NCI-H526 treated with DMSO at 0.1 percent for 48 hours (cell line): ENCODE measurements at regions not wholly inside any gene's neighbourhood (a gene's known extent, or its start where the extent isn't known, plus 50 kb on each side); places are given as distances from the start of the nearest gene placed in this dataset.

Source experiments
- DNase-seq: peaks from one replicate; lab custom pipeline; 2025; lab: John Stamatoyannopoulos, UW

DNA sequence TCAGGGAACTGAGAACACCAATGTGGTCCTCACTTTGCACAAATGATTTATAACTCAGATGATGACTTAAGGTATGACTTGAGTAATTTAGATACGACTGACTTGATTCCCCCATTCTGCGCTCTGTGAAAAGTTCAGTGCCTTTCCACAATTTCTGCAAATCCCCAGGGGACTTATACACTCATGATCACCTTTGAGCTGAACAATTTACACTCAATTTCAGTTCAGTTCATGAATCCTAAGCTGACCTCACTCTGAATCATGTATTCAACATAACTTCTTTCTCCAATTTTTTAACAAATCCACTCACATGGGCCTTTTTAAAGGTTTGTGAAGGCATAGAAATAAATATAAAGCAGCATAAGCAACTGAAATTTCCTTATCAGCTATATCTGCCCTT lies 274.2 kb downstream of the FAM76B start:
- DNase-seq, result no peak

DNA sequence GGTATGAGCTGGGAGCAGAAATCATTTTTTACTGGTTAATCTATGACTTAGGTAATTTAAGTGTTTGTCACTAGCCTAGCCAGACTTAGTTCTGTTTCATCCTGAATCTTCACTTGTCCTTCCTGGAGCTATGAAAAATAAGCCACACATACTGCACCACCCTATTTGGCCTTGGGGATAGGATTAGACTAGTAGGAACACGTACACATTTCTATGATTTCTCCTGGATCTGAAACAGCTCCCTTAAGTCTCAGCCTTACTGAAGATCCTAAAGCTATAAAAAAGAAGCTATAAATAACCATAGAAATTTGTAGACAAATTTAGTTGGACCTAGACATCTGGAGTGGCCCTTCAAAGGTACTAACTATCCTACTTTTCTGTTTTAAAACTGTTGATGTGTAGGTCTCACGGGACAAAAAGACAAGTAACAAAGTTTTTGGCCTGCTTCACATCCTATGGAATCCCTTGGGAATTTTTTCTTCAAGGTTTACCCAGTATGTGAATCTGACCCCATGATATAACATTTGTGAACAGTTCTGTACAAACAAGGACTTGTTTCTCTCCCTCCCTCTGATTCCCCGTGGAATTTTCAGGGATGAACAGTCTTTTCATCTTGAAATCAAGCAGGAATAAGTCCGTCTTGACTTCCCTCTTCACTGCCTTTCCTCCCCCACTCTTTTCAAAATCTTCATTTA lies 275.0 kb downstream of the FAM76B start:
- DNase-seq, result no peak

DNA sequence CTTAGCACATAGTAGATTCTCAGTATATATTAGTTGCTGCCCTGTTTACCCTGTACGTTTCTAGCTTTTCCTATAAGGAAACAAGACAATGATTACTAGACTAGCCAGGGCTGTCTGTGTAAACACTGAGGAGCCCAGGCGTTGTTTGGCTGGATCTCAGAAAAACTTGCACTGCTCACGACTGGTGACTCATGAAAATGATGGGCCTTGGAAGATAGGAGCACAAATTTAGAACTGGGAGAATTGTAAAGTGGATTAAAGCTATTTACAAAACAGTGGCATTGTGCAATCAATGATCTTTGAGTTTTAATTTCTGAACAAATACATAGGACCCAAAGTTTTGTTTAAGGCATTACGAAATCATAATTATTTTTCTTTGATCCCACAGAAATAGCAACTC lies 276.9 kb downstream of the FAM76B start:
- no peak for DNase-seq

DNA sequence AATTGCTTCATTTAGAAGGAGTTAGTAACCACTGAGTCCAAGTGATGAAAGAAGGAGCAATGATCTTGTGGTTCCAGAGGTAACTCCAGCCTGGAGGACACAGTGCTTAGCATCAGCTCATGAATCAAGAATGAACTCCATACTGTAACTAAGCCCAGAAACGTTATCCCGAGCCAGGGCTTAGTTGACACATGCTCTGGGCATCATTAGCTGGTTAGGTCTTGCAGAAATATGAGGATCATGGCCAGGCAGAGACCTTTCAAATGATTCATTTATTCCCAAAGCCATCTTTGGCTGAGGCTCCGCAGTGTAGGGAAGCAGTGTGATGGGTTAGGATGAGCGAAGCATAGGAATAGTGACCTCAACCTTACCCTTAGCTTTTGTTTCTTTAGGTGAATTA lies 277.4 kb downstream of the FAM76B start:
- DNase-seq, result no peak

DNA sequence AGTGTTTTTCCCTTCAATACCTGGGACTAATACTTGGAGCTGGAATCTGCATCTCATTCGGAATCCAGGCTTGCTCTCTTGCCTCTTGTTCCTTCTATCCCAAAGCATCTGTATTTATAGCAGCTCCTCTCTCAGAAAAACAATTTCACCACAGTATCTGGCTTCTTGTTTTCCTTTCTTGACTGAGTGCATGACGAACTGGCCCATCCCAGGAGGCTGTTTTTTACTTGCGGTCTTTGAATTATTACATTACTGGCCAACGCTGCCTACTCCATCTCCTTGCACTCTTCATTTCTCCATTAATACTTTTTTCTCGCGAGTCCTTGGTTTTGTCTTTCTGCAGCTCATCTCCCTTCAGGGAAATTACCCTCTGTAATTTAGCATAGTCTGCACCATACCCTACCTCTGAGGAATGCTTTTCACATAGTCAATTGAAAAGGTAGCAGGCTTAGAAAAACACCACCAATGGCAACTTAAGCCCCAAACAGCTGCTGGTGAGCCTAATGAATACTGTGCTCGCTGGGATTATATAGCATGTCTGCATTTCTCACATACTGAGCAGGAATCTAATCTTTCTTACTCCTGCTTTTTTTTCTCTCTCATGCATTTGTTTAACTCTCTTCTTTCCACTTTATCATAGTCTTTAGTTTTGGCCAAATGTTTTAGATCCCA lies 277.4 kb upstream of the SESN3 start:
- no peak for DNase-seq

DNA sequence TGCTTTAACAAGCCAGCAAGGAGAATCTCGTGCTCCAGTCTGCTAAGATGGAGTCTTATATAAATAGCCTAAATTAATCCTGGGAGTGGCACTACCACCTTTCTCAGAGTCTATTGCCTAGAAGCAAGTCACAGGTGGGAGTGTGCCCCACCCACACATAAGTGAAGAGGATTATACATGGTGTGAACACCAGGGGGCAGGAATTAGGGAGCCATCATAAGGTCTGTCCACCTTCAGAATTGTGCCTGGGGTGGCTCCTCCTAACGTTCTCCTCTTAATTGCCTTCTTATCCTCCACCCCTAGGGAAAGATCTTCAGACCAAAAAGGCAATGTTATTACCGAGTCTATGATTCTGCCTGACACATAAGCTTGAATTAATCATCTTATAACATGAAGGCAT lies 276.8 kb upstream of the SESN3 start:
- DNase-seq, result no peak

DNA sequence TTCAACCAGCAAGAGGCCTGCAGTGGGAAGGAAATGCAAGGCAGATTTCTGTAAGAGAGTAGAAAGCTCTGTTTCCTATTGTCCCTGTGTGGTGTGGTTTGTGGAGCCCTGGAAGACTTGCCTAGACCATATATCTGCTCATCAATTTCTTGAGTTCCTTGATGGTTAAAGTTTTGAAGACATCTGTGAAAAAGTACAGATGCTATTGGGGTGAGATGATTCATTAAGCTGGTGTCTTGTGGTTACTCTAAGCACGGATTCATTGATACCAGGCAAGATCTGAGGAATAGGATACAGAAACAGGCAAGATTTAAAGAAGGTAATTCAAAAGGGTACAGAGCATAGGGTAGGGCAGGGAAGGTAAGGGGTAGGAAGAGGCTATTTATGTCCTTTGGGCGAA lies 275.8 kb upstream of the SESN3 start:
- no peak for DNase-seq

DNA sequence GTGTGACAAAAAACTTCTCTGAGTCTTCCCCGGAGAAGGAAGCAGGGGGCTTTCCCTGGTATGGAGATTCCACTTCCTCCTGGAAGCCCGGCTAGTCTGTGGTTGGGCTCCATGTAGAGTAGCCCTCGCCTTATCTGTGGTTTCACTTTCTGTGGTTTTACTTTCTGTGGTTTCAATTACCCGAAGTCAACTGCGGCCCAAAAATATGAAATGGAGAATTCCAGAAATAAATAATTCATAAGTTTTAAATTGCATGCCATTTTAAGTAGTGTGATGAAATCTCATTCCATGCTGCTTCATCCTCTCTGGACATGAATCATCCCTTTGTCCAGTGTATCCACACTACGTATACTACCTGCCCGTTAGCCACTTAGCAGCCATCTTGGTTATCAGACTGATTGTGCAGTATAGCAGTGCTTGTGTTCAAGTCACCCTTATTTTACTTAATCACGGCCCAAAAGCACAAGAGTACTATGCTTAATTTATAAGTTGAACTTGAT lies 275.0 kb upstream of the SESN3 start:
- DNase-seq, result no peak

DNA sequence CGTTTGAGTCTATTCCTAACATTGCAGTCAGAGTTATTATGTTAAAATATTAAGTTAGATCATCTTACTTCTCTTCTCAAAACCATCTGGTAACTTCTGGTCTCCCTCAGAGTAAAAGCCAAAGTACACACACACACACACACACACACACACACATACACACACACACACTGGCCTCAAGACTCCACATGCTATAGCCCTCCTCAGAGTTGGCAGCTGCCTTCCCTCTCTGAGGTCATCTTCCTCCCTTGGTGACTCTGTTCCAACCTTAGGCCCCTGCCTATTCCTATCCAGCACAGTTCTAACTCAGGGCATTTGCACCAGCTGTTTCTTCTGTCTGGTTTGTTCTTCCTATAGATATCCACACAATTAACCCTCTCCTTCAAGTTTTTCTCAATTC lies 272.0 kb upstream of the SESN3 start:
- DNase-seq, result no peak

DNA sequence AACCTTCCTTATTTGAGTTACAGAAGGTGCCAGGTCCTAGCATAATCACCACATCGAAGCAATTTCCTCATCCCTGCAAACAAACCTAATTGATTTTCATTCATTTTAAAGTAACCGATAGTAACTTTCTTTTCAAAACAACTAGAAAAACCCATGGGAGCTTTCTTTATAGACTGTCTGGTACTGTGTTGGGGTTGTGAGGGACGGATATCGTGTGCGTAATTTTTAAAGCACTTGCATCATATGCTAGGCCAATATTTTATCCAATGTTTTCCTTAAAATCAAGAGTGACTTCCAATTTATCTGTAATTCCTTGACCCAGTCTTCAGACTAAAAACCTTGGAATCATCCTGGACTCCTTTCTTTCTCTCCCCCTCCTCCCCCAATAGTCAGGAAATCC lies 271.5 kb upstream of the SESN3 start:
- DNase-seq, result no peak

DNA sequence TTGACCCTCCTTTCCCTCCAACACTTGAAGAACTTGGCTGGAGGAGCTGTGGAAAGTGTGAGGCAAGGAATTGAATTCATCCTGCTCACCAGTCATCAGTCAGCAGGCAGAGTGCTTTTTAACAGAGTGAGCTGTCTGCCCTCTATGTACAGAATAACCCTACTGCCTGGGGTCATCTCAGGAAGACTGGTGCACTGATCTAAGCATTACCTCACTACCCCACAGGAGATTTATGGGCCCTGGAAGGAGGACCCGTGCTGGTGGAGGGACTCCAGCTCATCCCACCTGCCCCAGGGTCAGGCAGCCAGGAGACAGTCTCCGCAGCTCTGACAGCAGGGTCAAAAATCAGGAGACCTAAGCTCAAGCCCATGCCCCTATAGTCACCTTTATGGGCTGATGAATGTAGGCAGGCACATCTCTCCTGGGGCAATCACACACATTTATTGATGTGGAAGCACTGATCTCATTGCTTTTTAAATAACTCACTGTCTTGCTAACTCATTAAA lies 270.8 kb upstream of the SESN3 start:
- DNase-seq, result no peak

DNA sequence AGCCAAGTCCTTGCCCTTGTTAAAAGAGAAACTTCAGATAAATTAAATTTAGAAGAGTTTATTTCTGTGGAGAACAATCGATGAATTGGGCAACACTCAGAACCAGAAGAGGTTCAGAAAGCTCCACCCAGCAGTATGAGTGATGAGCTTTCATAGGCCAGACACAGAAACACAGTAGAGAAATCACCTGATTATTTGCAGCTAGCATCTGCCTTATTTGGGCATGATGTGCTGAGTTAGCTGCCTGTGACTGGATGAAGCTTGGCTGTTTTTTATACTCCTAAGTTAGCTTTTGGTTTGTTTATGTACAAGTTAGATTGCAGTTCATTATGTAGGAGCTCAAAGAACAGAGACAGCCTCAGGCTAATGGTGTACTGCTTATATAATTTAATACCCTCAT lies 269.5 kb upstream of the SESN3 start:
- no peak for DNase-seq

DNA sequence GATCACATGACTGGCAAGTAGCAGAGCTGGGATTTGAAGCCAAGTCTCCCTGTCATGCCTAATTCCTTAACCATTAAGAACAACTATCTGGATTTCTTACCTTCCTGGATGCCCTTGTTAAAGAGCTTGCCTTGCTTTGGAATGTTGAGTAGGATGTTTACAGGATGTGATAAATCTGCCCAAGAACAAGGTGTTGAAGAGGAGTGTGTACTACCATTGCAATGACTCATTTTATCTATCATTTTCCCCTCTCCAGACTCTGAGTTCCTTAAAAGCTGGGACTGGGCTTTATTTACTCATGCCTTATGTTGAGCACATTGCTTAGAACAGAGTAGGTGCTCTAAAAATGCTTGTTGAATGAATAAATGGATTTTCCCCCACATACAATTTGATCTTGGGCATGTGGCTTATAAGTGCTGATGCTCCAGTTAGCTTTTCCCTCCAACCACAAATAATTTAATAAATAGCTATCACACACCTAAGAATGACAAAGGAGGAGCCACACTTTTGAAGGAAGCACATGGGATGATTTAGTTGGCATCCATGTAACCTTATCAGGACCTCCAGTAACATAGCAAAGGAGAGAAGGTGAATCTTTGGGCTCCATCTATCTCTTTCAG lies 268.6 kb upstream of the SESN3 start:
- no peak for DNase-seq

DNA sequence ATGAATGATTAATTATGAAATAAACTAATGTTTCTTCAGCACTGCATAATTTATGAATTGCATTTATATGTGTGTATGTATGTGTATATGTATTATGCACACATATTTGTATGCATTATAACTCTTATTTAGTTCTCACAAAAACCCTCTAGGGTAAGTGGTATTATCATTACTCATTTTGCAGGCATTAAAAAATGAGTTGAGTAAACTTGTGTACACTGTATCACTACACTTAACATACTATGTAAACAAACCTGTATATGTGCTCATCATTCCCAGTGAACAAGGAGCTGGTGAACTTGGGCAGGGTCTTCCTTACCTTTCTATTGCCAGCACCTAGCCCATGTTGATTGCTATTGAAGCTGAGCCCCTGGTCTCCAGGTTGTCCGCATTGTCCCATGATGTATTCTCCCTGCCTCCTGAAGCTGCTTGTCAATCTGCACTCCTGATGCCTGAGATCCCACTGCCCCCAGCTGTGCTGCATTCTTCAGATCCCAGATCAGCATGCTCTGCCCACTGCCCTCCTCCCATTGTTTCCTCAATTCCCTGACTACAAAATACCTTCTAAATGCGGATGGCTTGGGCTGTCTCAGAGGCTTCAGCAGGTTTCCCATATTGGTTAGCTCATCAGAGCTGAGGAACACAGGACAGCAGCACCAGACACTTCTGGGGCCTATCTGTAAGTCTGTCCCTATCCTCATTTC lies 267.9 kb upstream of the SESN3 start:
- DNase-seq, result no peak

DNA sequence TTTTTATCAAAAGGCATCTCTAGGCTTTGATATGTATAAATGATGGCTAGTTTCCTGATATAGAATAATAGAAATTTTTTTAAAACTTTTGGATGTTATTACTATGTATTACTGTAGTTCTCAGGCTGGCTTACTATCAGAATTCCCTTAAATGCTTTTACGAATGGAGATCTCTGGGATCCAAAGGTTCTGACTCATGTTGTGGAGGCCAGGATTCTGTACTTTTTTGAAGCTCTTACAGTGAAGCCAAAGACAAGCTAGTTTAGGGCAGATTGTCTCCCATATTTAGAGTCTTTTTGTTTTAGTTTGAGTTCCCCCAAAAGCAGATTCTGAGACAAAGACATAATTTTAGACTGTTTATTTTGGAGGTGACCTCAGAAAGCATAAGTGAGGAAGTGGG lies 265.9 kb upstream of the SESN3 start:
- no peak for DNase-seq

DNA sequence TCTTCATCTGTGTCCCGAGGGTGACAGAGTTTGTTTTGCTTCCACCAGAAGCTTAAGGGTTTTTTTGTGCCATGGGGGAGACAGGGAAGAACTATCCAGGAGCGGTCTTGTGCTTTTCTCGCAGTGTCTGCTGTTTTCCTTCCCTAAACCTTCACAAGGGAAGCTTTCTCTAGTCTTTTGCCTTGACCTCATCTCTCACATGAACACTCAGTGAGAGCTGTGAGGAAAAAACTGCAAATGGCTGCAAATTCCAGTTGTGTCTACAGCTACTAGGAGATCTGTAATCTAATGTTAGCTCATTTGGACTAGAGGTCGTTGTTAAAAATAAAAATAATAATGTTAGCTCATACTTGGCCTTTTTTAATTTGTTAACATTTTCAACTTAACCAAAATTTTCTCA lies 264.7 kb upstream of the SESN3 start:
- no peak for DNase-seq

DNA sequence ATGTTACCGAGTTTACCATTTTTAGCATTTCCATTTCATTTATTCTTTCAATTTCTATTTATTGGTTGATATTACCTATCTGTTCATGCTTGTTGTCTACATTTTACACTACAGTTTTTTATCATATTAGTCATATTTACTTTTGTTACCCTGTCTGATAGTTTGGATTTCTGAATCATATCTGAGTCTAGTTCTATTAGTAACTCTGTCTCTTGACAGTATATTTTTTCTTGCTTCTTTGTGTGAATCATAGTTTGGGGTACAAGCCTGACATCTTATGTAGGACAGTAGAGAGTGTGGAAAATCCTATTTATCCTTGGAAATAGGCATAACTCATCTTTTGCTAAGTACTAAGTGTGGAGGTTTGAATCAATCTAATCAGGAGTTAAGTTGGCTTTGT lies 263.9 kb upstream of the SESN3 start:
- DNase-seq, result no peak

DNA sequence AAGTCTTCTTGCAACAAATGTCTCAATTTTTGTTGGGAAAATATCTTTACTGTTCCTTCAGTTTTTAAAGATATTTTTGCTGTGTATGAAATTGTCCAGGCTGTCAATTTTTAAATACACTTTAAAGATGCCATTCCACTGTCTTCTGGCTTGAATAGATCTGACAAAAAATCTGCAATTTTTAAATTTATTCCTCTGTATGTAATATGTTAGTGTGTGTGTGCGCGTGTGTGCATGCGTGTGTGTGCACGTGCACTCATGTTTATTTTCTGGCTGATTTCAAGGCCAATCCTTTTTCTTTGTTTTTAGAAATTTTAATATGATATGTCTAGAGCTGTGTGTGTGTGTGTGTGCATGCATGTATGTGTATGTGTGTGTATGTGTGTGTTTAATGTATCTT lies 263.2 kb upstream of the SESN3 start:
- DNase-seq, result no peak

DNA sequence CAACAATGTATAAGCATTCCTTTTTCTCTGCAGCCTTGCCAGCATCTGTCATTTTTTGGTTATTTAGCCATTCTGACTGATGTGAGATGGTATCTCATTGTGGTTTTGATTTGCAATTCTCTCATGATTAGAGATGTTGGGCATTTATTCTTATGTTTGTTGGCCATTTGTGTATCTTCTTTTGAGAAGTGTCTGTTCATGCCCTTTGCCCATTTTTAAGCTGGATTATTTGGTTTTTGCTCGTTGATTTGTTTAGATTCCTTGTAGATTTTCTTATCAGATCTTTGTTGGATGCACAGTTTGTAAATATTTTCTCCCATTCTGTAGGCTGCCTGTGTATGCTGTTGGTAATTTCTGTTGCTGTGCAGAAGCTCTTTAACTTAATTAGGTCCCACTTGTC lies 259.6 kb upstream of the SESN3 start:
- no peak for DNase-seq

DNA sequence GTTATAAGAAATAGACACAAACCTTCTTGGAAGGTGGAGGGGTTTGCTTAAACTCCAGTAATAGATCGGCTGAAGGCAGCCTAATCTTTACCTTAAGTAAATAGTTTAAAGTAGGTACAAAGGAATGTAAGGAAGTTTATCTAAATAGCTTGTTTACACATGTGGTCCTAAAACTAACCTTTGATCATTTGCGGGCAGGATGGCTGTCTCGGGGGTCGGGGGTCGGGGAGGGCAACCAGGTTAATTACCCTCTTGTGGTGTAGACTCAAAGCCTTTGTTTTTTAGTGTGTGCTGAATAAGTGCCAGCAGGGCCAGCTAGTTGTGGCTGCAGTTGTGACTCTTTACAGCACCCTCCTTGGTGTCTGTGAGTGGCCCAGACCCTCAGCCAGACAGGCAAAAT lies 256.9 kb upstream of the SESN3 start:
- no peak for DNase-seq

DNA sequence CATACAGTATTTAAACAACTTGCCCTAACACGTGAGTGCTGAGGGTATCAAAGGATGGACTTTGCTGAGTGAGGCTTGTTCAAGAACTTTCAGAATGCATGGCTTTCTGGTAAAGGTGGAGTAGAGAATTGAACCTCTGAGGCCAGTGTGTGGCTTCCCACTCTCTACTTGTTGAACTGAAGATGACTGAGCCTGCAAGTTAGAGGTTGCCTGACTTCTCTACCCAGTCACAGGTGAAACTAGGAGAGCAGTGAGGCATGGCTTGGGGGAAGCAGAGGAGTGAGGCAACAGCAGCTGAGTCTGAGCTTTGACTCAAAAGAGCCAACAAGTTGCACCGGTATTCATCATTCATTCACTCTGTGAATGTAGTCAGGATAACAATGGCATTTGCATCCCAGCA lies 256.4 kb upstream of the SESN3 start:
- no peak for DNase-seq

DNA sequence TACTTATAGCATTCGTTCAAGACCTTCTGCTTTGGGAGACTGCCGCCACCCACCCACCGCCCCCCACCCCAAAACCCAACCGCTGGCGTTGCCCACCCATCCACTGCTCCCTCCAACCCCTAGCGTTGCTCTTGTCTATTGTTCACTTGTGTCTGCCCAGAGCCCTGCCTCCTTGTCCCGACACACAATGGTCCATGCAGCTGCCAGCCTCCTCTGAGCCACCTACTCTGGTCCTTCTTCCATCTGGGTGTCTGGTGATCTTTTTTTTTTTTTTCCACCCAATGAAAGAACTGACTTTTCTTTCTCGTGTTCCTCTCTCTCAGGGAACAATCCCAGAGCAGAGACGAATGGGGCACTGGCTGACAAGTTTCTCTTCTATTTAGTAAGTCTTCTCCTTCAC lies 256.0 kb upstream of the SESN3 start:
- DNase-seq, result no peak

DNA sequence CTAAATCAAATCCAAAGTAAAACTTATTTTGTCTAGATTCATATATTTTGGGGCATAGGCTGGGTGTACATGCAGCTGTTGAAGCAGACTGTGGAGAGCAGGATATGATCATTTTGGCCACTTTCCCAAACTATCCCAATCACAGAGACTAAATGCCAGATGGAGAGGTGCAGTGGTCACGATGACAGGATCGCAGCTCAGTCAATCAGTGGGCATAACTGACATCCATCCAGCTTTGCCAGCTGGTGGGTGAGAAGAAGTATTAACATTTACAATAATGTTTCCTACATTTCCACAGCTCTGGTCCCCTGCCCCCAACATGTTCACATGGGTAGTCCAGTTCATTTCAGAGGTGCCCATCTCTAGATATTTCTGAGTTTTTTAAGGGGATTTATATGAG lies 255.5 kb upstream of the SESN3 start:
- DNase-seq, result no peak
